Raji (cell line): ENCODE measurements at regions not wholly inside any gene's neighbourhood (a gene's known extent, or its start where the extent isn't known, plus 50 kb on each side); places are given as distances from the start of the nearest gene placed in this dataset.

Experiments used
- POLR2A ChIP-seq: IDR thresholded peaks from 2 replicates; pipeline ENCODE4 v1.6.1; 2011; ENCODE audit warnings: low read depth, low read length, control low read depth; ENCODE audit not compliant: insufficient read depth

DNA sequence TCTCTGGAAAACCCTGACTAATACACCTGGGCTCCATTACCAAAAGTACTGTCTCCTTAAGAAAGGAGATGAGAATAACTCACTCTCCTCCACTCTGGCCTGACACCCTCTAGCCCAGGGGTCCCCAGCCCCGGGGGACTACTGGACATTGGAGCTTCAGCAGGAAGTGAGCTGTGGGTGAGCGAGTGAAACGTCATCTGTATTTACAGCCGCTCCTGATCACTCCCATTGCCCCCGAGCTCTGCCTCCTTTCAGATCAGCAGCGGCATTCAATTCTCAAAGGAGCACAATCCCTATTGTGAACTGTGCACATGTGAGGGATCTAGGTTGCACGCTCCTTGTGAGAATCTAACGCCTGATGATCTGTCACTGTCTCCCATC, 126.3 kb upstream of the TNRC6C start:
- no peak for TF ChIP-seq POLR2A

GRCh38 chr17:77833769-77834168, 124.7 kb upstream of the TNRC6C start:
- TF ChIP-seq POLR2A = no peak

DNA sequence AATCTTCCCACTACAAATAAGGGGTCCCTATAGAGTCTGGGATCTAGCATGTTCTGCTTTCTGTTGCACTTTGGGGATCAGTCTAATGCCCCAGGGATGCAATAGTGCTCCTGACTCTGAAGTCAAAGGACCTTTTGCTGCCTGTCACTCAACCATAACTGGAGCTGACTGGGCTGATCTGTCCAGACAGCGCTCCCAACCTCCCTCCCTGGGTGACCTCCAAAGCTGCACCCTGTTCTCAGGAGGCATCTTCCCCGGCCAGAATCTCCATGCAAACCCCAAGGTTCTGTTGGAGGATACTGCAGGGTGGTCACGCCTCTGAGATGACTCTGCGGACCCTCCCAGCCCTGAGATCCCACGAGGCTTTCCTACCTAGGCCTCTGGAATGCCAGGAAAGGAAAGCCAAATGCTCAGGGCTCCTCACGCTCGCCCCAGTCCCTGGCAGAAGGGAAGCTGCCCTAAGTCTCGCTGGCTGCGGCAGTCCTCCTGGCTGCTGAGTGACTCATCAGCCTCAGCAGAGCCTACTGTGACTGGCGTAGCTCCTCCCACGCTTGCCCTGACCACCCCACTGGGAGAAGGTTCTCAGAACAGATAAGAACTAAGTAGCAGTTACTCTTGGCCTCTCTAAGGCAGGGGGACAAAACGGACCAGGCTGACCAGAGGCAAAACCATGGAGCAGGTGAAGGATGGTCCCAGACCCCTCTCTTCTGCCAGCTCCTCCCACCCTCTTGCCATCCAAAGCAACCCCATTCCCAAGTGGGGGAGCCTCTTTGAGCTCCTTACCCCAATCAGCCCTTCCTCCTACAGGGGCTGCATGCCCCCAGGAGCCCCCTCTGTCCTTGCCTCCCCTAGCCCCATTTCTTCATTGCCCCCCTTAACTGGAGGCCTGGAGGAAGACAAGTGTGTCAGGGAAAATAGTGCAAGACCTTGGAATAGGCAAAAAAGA, 124.1 kb upstream of the TNRC6C start:
- no peak for TF ChIP-seq POLR2A

DNA sequence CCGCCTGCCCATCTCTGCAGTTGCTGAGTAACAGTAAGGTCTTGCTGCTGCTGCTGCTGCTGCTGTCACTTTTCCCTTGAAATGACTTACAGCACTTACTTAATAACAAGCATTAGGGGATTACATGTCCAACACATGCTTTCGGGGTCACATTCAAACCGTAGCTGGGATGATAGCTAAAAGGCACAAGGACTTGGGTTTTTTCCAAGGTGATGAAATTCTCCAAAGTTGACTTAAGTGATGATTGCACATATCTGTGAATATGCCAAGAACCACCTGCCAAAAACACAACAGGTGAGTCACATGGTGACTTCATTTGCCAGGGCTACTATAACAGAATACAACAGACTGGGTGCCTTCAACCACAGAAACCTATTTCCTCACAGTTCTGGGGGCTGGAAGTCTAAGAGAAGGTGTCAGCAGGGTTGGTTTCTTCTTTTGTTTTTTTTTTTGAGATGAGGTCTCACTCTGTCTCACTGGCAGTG, 121.9 kb upstream of the TNRC6C start:
- no peak for TF ChIP-seq POLR2A

DNA sequence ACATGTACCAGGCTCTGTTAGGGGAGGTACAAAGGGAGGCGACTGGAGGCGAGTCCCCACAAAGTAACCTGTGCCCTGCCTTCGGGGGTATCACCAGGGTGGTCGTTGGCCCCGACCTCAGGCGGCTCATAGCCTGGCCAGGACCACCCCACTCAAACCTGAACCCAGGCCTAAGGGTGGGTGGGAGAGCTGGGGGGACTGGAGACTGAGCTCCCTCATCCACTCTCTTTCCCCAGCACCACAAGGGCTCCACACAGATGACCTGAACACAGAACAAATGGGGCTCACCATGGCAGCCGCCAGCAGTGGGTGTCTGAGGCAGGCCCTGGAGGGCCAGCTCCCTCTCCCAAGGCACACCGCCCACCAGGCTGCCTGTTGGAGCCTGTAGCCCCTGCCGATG, 120.6 kb upstream of the TNRC6C start:
- TF ChIP-seq POLR2A = no peak

DNA sequence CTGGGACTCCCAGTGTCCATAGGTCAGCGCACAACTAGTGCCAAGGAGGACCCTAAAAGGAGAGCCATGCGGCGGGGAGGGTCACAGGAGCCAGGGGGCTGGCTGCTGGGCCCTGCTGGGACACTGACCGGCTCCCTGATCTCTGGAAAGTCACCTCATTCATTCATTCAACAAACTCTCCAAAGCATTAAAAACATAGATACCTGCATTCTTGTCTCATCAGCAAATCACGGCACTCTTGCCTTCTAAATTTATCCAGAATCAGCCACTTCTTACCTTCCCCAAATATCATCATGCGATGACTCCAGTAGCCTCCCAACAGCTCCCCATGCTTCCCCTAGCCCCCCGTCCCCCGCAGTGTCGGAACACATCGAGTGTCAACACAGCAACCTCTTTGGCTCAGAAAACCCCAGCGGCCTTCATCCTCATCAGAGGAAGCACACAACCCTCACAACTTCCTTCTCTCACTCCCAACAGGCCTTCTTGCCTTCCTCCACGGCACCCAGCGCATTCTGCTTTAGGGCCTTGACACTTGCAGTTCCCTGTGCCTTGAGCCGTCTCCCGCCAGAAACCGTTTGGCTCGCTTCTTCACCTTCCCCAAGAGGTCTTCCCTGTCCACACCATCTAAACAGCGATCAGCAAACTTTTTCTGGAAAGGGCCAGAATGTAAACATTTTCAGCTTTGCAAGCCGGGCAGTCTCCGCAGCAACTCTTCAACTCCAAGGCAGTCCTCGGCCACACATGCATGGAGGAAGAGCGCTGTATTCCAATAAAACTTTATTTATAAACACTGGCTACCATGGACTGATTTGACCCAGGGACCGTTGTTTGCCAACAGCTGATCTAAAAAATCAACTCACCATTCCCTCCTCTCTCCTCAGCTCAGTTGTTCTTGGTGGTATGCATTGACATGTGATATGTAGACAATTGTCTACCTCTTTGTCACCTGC, 119.5 kb upstream of the TNRC6C start:
- no peak for TF ChIP-seq POLR2A

- no peak for TF ChIP-seq POLR2A
Observed at GRCh38 chr17:77839698-77840512, 118.6 kb upstream of the TNRC6C start.

GRCh38 chr17:77840513-77841165, 117.9 kb upstream of the TNRC6C start:
- no peak for TF ChIP-seq POLR2A

DNA sequence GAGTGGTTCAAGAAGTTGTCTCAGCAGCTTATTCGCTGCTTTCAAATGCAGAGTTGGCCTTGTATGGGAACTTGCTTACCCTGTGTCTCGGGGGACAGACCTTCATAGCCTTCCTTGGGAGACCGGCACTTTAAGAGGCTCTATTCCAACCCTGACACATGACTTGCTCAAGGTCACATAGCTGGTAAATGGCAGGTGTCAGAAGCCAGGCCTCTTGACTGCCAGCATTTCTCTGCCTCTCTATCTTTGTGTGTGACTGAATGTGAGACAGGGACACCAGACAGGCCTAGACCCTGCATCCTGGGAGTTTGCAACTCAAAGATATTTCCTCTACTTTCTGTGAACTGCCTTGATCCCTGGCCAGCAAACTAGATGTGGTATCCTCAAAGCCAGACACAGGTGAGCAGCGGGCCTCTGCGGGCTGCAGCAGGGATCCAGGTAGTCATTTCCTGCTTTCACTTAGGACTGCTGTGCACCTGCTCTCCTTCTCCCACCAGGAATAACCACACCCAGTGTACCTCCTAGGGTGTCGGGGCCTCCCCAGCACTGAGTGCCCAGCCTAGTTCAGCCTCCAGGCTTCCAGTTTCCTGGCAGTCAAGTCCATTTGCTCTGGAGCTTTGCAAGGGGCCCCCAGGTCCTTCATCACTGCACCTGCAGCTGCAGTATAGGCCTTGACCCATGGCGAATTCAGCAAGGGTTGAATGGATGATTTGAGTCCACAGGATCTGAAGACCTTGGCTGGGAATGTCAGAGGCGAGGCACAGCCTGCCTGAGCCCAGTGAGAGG, 116.6 kb upstream of the TNRC6C start:
- no peak for TF ChIP-seq POLR2A

DNA sequence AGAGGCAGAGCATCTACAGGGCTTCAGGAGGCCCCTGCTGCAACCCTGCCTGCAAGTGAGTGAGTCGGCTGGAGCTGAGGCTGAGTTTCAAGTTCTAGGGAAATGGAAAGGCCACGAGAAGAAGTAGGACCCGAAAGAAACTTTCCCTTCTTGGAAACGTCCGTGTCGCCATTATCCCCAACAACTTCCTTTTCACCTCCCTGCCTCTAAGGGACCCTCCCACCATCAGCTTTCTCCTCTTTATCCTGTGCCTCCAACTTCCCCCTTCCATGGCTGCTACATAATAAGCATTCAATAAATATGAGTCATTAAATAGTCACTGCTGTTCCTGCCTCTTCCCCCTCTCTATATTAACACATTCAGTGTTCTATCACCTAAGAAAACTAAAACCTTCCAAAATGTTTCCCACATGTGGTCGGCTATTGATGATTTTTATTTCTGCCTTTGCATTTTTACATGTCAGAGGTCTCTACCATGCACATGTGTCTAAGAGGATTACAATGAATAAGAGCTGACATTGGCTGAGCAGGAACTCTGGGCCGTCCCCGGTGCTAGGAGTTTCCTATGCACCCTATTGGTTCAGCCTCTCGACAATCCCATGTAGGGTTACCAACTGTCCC, 115.9 kb upstream of the TNRC6C start:
- no peak for TF ChIP-seq POLR2A

DNA sequence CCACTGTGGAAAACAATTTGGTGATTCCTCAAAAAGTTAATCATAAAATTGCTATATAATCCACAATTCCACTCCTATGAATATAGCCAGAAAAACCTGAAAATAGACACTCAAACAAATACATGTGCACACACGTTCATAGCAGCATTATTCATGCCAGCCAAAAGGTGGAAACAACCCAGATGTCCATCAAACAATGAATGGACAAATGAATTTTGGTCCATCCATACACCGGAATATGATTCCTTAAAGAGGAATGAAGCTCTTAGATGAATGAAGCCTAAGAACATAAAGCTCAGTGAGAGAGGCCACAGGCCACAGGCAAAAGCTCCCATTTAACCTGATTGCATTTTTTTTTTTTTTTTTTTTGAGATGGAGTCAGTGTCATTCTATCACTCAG, 114.6 kb upstream of the TNRC6C start:
- no peak for TF ChIP-seq POLR2A

DNA sequence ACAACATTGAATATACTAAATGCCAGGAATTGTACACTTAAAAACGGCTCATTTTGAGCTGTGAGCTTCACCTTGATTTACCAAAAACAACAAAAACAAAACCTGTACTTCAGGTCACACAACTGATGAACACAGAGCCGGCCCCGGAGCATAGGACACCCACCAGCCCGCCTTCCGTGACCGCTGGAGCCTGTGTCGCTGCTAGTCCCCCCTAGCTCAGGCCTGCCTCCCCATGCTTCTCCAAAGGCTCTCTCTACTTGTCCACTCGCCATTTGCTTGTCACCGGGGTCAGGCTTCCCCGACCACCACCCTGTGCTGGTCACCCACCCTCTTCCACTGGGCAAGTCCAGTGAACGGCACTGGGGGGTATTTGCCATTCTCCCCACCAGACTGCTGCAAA, 113.8 kb upstream of the TNRC6C start:
- TF ChIP-seq POLR2A = no peak

- no peak for TF ChIP-seq POLR2A
Observed at GRCh38 chr17:77845541-77846225, 112.8 kb upstream of the TNRC6C start.

DNA sequence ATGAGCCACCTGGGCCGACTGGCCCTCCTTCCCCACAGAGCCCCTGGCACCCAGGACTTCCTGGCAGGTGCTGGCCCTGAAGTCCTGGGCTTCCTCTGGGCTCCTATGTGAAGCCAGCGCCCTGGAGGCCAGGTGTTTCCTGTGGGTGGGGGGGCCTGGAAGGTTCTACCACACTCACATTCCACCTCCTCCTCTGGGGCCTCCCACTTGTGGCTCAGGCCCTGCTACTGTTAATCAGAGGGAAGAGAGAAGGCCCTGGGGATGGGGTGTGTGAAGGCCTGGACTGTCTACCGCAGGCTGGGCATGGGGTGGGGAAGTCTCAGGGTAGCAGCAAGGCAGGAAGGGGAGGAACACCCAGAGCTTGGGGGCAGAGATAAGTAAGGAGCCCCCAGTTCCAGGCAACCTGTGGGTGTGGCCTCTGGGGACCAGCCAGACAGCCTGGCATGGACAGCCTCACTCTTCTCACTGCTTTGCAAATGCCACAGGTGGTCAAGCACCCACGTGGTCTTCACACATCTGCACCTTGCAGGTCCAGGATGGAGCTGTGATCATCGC, 111.9 kb upstream of the TNRC6C start:
- no peak for TF ChIP-seq POLR2A
